PC-9 (cell line): ENCODE measurements at regions not wholly inside any gene's neighbourhood (a gene's known extent, or its start where the extent isn't known, plus 50 kb on each side); places are given as distances from the start of the nearest gene placed in this dataset.

ENCODE experiments used
- EZH2 ChIP-seq: fragments of 200-600 bp; sonication (generic); IDR thresholded peaks from 2 replicates; pipeline ENCODE4 v1.8.0; 2017; ENCODE audit warnings: antibody characterized with exemption, low read depth
- TF ChIP-seq, protein P1 (sequence below): fragments of 200-600 bp; sonication (generic); conservative IDR thresholded peaks from 2 replicates; pipeline ENCODE4 v1.6.1; 2017; ENCODE audit warnings: mixed run types, antibody characterized with exemption, mild to moderate bottlenecking, moderate library complexity

DNA sequence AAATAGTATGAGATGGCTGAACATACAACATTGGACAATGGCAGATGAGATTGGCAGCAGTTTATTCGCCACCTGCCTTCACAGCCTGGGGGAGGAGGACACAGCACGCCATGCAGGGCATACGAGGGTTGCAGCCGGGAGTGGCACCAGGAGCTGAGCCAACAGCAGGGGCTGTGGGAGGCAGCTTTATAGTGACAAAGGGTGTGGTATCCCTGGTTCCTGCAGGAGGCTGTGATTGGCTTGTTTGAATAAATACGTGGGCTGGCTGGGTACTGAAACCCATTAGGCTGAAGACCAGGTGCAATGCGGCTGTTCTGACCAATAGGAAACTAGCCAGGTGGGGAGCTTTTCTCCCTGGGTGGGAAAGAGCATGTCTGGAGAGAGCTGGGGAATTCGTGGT is 68.9 kb upstream of the LEP start:
- TF ChIP-seq, protein P1, sequence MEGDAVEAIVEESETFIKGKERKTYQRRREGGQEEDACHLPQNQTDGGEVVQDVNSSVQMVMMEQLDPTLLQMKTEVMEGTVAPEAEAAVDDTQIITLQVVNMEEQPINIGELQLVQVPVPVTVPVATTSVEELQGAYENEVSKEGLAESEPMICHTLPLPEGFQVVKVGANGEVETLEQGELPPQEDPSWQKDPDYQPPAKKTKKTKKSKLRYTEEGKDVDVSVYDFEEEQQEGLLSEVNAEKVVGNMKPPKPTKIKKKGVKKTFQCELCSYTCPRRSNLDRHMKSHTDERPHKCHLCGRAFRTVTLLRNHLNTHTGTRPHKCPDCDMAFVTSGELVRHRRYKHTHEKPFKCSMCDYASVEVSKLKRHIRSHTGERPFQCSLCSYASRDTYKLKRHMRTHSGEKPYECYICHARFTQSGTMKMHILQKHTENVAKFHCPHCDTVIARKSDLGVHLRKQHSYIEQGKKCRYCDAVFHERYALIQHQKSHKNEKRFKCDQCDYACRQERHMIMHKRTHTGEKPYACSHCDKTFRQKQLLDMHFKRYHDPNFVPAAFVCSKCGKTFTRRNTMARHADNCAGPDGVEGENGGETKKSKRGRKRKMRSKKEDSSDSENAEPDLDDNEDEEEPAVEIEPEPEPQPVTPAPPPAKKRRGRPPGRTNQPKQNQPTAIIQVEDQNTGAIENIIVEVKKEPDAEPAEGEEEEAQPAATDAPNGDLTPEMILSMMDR: no peak
- TF ChIP-seq EZH2: no peak
